ENCODE measurements at regions not wholly inside any gene's neighbourhood (a gene's known extent, or its start where the extent isn't known, plus 50 kb on each side); places are given as distances from the start of the nearest gene placed in this dataset.

DNA sequence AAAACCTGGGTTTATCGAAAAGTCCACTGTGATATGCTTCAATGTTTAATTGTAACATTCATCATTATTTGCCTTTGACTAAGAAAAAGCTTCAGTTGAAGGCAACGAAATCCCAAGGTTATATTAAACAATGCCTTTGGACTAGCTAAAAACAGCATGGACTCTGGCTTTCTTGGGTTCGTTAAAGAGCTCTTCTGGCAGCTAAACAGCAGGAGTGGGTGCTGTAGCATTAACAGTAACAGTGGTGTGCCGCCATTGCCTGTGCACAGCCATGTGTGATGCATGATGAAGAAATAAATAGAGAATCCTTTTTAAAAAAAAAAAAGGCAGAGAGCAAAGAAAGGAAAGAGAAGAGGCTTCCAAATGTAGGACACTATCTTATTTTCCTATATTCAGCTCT is 406.6 kb upstream of the FAT3 start:
- CTCF ChIA-PET: no interaction called here
- no peaks in the 10 kb centered on the region; the same call in 1 of the 2 replicates for H3K36me3 ChIP-seq (ENCODE audit: control insufficient read depth, insufficient read depth, low read length)

DNA sequence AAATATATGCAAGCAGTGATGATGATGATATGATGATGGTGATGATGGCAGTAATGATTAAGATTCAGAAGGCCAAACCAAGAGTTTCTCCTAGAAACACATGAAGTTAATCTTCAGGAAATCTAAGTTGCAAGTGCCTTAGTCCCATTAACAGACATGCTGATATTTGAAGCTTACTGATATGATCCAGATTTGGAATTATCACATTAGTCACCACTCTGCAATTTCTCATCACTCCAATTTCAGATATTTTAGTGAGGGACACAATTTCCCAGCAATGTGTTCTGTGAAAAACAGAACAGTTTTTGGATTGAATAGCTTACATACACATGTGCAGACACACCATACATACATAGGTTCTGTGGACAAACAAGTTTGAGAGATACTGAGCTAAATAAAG is 411.4 kb upstream of the FAT3 start:
- no peaks in the 10 kb centered on the region for H3K4me1 ChIP-seq
- intact Hi-C loops (cut with micrococcal nuclease; ENCODE audit: unreplicated experiment): no loop called here
- POLR2A ChIA-PET: no interaction called here

More for the DNA sequence above, 406.6 kb upstream of the FAT3 start:
- no peaks in the 10 kb centered on the region for H3K27me3 Mint-ChIP-seq (ENCODE audit: insufficient read depth, unreplicated experiment)
- Histone ChIP-seq H3K9me3 (no peaks in the 10 kb centered on the region), H3K4me3 (ENCODE audit: low read depth, low read length) (no peak overlapping the region), H3K27me3 (replicated peaks; ENCODE audit: control insufficient read depth, insufficient read depth, low read length) (no peaks in the 10 kb centered on the region), H3K4me1 (no peaks in the 10 kb centered on the region)
- POLR2A ChIA-PET: no interaction called here
- TF ChIP-seq, protein P1, sequence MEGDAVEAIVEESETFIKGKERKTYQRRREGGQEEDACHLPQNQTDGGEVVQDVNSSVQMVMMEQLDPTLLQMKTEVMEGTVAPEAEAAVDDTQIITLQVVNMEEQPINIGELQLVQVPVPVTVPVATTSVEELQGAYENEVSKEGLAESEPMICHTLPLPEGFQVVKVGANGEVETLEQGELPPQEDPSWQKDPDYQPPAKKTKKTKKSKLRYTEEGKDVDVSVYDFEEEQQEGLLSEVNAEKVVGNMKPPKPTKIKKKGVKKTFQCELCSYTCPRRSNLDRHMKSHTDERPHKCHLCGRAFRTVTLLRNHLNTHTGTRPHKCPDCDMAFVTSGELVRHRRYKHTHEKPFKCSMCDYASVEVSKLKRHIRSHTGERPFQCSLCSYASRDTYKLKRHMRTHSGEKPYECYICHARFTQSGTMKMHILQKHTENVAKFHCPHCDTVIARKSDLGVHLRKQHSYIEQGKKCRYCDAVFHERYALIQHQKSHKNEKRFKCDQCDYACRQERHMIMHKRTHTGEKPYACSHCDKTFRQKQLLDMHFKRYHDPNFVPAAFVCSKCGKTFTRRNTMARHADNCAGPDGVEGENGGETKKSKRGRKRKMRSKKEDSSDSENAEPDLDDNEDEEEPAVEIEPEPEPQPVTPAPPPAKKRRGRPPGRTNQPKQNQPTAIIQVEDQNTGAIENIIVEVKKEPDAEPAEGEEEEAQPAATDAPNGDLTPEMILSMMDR (IDR thresholded peaks at IDR 0.05; ENCODE audit: insufficient read depth in 1 of 2, low read depth in 1 of 2, low read length in 1 of 2, severe bottlenecking in 1 of 2, unreplicated experiment in 1 of 2): no peak
- no peaks in the 10 kb centered on the region for H3K9me3 Mint-ChIP-seq (ENCODE audit: unreplicated experiment)
- no TSS peak for BruUV-seq (replicated peaks)
- no peaks in the 10 kb centered on the region for H3K4me1 Mint-ChIP-seq (ENCODE audit: low read depth, unreplicated experiment)
- DNase-seq: no peak
- no peak overlapping the region for H3K27ac Mint-ChIP-seq (ENCODE audit: unreplicated experiment)
- intact Hi-C loops (cut with micrococcal nuclease; ENCODE audit: unreplicated experiment): no loop called here
- H3K4me3 Mint-ChIP-seq (ENCODE audit: unreplicated experiment): no peak overlapping the region
- no peaks in the 10 kb centered on the region for H3K36me3 Mint-ChIP-seq (ENCODE audit: insufficient read depth, unreplicated experiment)

DNA sequence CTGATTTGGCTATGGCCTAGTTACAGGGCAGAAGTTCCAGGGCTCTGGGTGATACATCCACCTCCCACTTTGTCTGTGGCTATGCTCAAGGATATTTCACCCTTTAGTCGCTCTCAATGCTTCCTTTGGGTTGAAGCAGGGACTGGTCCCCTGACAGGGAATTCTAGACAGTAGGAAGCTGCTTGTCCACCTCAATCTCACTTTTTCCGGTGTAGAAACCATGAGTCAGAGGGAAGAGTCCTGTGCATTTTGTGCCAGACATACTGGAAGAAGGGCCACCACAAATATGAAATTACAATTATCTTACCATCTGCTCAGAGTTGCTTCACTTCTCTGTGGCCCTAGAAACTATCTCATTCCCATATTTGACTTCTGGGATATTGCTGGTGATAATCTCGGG is 413.7 kb upstream of the FAT3 start:
- Mint-ChIP-seq H3K27me3 (ENCODE audit: insufficient read depth, unreplicated experiment) (no peaks in the 10 kb centered on the region), H3K4me1 (ENCODE audit: low read depth, unreplicated experiment) (no peaks in the 10 kb centered on the region)
- CTCF ChIA-PET: no interaction called here

More for the DNA sequence above, 411.4 kb upstream of the FAT3 start:
- no peak for DNase-seq
- TF ChIP-seq, protein P1 (IDR thresholded peaks at IDR 0.05; ENCODE audit: insufficient read depth in 1 of 2, low read depth in 1 of 2, low read length in 1 of 2, severe bottlenecking in 1 of 2, unreplicated experiment in 1 of 2): no peak
- Histone ChIP-seq H3K4me3 (ENCODE audit: low read depth, low read length) (no peak overlapping the region), H3K36me3 (ENCODE audit: control insufficient read depth, insufficient read depth, low read length) (no peaks in the 10 kb centered on the region; the same call in 1 of the 2 replicates), H3K27me3 (replicated peaks; ENCODE audit: control insufficient read depth, insufficient read depth, low read length) (no peaks in the 10 kb centered on the region), H3K9me3 (no peaks in the 10 kb centered on the region)
- H3K4me1 Mint-ChIP-seq (ENCODE audit: low read depth, unreplicated experiment): no peaks in the 10 kb centered on the region
- BruUV-seq (replicated peaks): no TSS peak
- no peaks in the 10 kb centered on the region for H3K27me3 Mint-ChIP-seq (ENCODE audit: insufficient read depth, unreplicated experiment)
- peaks cover 3% of the 10 kb centered on the region for H3K9me3 Mint-ChIP-seq (ENCODE audit: unreplicated experiment)
- no peak overlapping the region for H3K4me3 Mint-ChIP-seq (ENCODE audit: unreplicated experiment)
- H3K36me3 Mint-ChIP-seq (ENCODE audit: insufficient read depth, unreplicated experiment): no peaks in the 10 kb centered on the region
- H3K27ac Mint-ChIP-seq (ENCODE audit: unreplicated experiment): no peak overlapping the region
- CTCF ChIA-PET: no interaction called here

More for the DNA sequence above, 413.7 kb upstream of the FAT3 start:
- H3K36me3 ChIP-seq (ENCODE audit: control insufficient read depth, insufficient read depth, low read length): no peaks in the 10 kb centered on the region; the same call in 1 of the 2 replicates
- no peaks in the 10 kb centered on the region for H3K27me3 ChIP-seq (replicated peaks; ENCODE audit: control insufficient read depth, insufficient read depth, low read length)
- intact Hi-C loops (cut with micrococcal nuclease; ENCODE audit: unreplicated experiment): no loop called here
- no peak overlapping the region for H3K4me3 Mint-ChIP-seq (ENCODE audit: unreplicated experiment)
- H3K36me3 Mint-ChIP-seq (ENCODE audit: insufficient read depth, unreplicated experiment): no peaks in the 10 kb centered on the region
- H3K4me1 ChIP-seq: no peaks in the 10 kb centered on the region
- TF ChIP-seq, protein P1 (IDR thresholded peaks at IDR 0.05; ENCODE audit: insufficient read depth in 1 of 2, low read depth in 1 of 2, low read length in 1 of 2, severe bottlenecking in 1 of 2, unreplicated experiment in 1 of 2): no peak
- no peak for DNase-seq
- H3K9me3 Mint-ChIP-seq (ENCODE audit: unreplicated experiment): peaks cover 11% of the 10 kb centered on the region
- no peak overlapping the region for H3K4me3 ChIP-seq (ENCODE audit: low read depth, low read length)
- no peak overlapping the region for H3K27ac Mint-ChIP-seq (ENCODE audit: unreplicated experiment)
- H3K9me3 ChIP-seq: no peaks in the 10 kb centered on the region
- BruUV-seq (replicated peaks): no TSS peak
- POLR2A ChIA-PET: no interaction called here

Data from Caco-2 (cell line).